Gastrocnemius medialis (tissue), 4 donors: ENCODE measurements at regions not wholly inside any gene's neighbourhood (a gene's known extent, or its start where the extent isn't known, plus 50 kb on each side); places are given as distances from the start of the nearest gene placed in this dataset.

ENCODE experiments used
- ATAC-seq, 2 donors: fragments of 150-250 bp; one replicate each; pipeline ENCODE4 v1.9.1; 2016
- DNase-seq, 2 donors: peaks; one replicate each; pipeline ENCODE4 v3.0.0-alpha.2; 2019
- H3K27ac ChIP-seq, 4 donors: fragments of 200-600 bp; sonication (generic); 1 replicate in 1 of 4; 2 replicates in 3 of 4; pipeline ENCODE4 v1.5.1; 2016 to 2018; ENCODE audit warnings: mild to moderate bottlenecking in 2 of 4, moderate library complexity in 1 of 4
- H3K27me3 ChIP-seq, 3 donors: fragments of 200-600 bp; sonication (generic) in 2 of 3; 1 replicate in 1 of 3; 2 replicates in 2 of 3; pipeline versions ENCODE4 v1.5.1 to v1.6.0; 2016 to 2019; ENCODE audit warnings: mild to moderate bottlenecking in 1 of 3, moderate library complexity in 1 of 3
- H3K36me3 ChIP-seq, 2 donors: fragments of 200-600 bp; sonication (generic) in 1 of 2; one replicate each; pipeline ENCODE4 v1.5.1; 2017 to 2018
- H3K4me1 ChIP-seq, 2 donors: fragments of 200-600 bp; sonication (generic) in 1 of 2; one replicate each; pipeline ENCODE4 v1.5.1; 2016 to 2017; ENCODE audit warnings: mild to moderate bottlenecking in 2 of 2
- H3K4me3 ChIP-seq, 4 donors: fragments of 200-600 bp; sonication (generic) in 3 of 4; 1 replicate in 1 of 4; 2 replicates in 3 of 4; pipeline ENCODE4 v1.5.1; 2016 to 2019; ENCODE audit warnings: mild to moderate bottlenecking in 2 of 4
- H3K9me3 ChIP-seq, 3 donors: fragments of 200-600 bp; sonication (generic) in 2 of 3; 1 replicate in 1 of 3; 2 replicates in 2 of 3; pipeline ENCODE4 v1.5.1; 2016 to 2019
- POLR2A ChIP-seq, 2 donors: fragments of 450-650 bp; IDR thresholded peaks; one replicate each; pipeline ENCODE4 v1.6.1; 2017; ENCODE audit warnings: antibody characterized with exemption in 2 of 2, mild to moderate bottlenecking in 2 of 2, moderate library complexity in 2 of 2
- in situ Hi-C, 4 donors: fragments of 200-750 bp; cut with MboI; loops; one replicate each; pipeline versions ENCODE4 v1.15.0 to v1.8.0; 2017; ENCODE audit warnings: low sequenced_read_pairs in 4 of 4
- intact Hi-C: fragments of 100-400 bp; cut with DNase I; formaldehyde crosslinking; loops from one replicate; pipeline ENCODE4 v1.15.1; 2023; ENCODE audit warnings: low total_unique reads
- TF ChIP-seq, protein P1 (sequence below), 5 experiments: fragments of 450-650 bp in 3 of 5; fragments of 200-600 bp in 2 of 5; sonication (generic) in 2 of 5; IDR thresholded peaks in 4 of 5; conservative IDR thresholded peaks in 1 of 5; 1 replicate in 4 of 5; 2 replicates in 1 of 5; pipeline ENCODE4 v1.5.1; 2016 to 2019; ENCODE audit warnings: antibody characterized with exemption in 5 of 5, mild to moderate bottlenecking in 3 of 5, moderate library complexity in 3 of 5

DNA sequence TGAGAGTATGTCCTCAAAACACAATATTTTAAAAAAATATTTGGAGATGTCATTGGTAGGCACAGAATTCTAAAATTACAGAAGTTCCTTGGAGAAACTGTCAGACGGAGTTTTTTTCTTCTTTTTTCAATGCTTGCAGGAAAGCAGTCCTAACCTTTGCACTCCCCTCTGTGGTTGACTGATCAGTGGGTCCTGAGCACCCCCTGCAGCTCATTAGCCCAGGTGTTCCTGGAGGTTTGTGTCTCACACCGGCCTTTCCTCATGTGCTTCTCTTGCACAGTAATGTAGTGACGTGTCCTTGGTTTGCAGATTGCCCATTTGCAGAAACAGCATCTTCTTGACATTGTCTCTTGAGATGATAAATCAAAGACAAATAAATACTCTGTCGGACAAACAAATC lies 513.0 kb downstream of the TMEM121 start:
- TF ChIP-seq POLR2A (IDR thresholded peaks at IDR 0.05) = no peak
- TF ChIP-seq, protein P1, sequence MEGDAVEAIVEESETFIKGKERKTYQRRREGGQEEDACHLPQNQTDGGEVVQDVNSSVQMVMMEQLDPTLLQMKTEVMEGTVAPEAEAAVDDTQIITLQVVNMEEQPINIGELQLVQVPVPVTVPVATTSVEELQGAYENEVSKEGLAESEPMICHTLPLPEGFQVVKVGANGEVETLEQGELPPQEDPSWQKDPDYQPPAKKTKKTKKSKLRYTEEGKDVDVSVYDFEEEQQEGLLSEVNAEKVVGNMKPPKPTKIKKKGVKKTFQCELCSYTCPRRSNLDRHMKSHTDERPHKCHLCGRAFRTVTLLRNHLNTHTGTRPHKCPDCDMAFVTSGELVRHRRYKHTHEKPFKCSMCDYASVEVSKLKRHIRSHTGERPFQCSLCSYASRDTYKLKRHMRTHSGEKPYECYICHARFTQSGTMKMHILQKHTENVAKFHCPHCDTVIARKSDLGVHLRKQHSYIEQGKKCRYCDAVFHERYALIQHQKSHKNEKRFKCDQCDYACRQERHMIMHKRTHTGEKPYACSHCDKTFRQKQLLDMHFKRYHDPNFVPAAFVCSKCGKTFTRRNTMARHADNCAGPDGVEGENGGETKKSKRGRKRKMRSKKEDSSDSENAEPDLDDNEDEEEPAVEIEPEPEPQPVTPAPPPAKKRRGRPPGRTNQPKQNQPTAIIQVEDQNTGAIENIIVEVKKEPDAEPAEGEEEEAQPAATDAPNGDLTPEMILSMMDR (IDR thresholded peaks at IDR 0.05 in 4 of 5, conservative IDR thresholded peaks at IDR 0.05 in 1 of 5) = no peak
- Histone ChIP-seq H3K4me1 (no peaks in the 10 kb centered on the region), H3K4me3 (no peak overlapping the region), H3K27ac (no peak overlapping the region), H3K9me3 (no peaks in the 10 kb centered on the region), H3K27me3 (peaks cover 0 to 7% (median 0%) of the 10 kb centered on the region in 3 donors), H3K36me3 (no peaks in the 10 kb centered on the region)
- ATAC-seq (no peak), DNase-seq (no peak)
- intact Hi-C loops = no loop called here
- in situ Hi-C loops = no loop called here

DNA sequence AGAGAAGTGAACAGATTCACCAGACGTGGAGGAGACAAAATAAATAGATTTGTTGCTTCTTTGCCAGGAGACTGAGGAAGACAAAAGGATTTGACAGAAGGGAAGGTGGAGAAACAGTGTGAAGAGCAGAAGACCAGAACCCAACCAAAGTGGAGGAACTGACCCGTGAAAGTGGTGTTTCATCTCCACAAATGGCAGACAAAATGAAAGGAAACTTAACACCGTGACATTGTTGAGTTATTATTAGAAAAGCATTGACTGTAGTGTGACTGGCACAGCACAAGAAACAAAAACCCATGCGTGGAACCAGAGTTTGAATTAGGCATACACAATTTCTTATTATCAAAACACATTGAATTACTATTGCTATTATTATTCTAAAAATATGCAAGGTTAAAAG lies 518.1 kb downstream of the TMEM121 start:
- Histone ChIP-seq H3K27ac (no peak overlapping the region), H3K4me3 (no peak overlapping the region), H3K9me3 (no peaks in the 10 kb centered on the region), H3K4me1 (no peaks in the 10 kb centered on the region), H3K36me3 (no peaks in the 10 kb centered on the region), H3K27me3 (no peaks in the 10 kb centered on the region)
- intact Hi-C loops = no loop called here
- in situ Hi-C loops = no loop called here
- ATAC-seq (peak in 1 of 2 donors; percentile 18), DNase-seq (no peak)
- TF ChIP-seq, protein P1 (IDR thresholded peaks at IDR 0.05 in 4 of 5, conservative IDR thresholded peaks at IDR 0.05 in 1 of 5) = no peak
- no peak for TF ChIP-seq POLR2A (IDR thresholded peaks at IDR 0.05)

DNA sequence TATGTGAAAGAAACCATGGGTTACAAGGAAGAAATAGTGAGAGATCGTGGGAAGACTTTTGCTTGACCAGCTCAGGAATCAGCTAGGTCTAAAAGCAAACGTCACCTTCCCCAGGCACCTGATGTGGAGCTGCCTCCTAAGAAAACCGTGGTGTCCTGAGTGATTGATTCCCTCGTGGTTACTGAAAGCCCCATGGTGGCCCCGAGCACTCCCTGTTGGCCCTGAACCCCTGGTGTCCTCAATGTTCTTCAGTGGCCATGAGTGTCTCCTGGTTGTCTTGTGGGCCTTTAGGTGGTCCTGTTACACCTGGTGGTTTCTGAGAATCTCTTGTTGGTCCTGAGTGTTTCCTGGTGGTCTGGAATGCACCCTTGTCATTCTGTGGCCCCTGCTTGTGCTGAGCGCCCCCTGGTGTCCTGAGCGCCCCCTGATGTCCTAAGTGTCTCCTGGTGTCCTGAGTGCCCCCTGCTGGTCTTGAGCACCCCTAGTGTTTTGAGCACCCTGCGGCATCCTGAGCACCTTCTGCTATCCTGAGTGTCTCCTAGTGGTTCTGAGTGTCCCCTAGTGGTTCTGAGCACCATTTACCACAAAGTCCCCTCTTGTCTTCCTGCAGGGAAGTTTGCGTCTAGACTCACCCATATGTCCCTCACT lies 518.7 kb downstream of the TMEM121 start:
- Histone ChIP-seq H3K27ac (no peak overlapping the region), H3K4me3 (no peak overlapping the region), H3K4me1 (no peaks in the 10 kb centered on the region), H3K27me3 (no peaks in the 10 kb centered on the region), H3K9me3 (no peaks in the 10 kb centered on the region), H3K36me3 (no peaks in the 10 kb centered on the region)
- ATAC-seq = no peak
- no peak for TF ChIP-seq POLR2A (IDR thresholded peaks at IDR 0.05)
- TF ChIP-seq, protein P1 (IDR thresholded peaks at IDR 0.05 in 4 of 5, conservative IDR thresholded peaks at IDR 0.05 in 1 of 5) = no peak
- no peak for DNase-seq
- intact Hi-C loops (no loop called here), in situ Hi-C loops (no loop called here)

DNA sequence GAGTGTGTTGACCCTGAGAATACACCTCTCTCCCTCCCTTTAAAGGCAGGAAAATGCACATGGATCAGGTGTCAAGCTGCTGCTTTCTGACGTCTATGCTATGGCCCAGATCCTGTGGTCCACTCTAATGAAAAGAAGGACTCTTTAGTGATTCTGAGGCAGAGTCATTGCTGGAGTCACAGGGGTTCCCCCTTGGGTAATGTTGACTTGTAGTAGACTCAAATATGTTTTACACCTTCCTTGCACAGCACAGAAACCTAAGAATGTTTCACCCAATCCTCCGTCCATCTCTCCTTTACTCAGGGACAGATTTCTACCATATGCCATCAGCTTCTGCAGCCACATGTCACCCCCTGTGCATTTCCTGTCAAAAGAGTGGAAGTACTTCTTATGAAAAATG lies 525.4 kb downstream of the TMEM121 start:
- TF ChIP-seq, protein P1 (IDR thresholded peaks at IDR 0.05 in 4 of 5, conservative IDR thresholded peaks at IDR 0.05 in 1 of 5) = no peak
- TF ChIP-seq POLR2A (IDR thresholded peaks at IDR 0.05) = no peak
- Histone ChIP-seq H3K4me3 (no peak overlapping the region), H3K36me3 (no peaks in the 10 kb centered on the region), H3K27ac (no peak overlapping the region), H3K27me3 (no peaks in the 10 kb centered on the region), H3K4me1 (no peaks in the 10 kb centered on the region), H3K9me3 (no peaks in the 10 kb centered on the region)
- in situ Hi-C loops (no loop called here), intact Hi-C loops (no loop called here)
- ATAC-seq (no peak), DNase-seq (no peak)

DNA sequence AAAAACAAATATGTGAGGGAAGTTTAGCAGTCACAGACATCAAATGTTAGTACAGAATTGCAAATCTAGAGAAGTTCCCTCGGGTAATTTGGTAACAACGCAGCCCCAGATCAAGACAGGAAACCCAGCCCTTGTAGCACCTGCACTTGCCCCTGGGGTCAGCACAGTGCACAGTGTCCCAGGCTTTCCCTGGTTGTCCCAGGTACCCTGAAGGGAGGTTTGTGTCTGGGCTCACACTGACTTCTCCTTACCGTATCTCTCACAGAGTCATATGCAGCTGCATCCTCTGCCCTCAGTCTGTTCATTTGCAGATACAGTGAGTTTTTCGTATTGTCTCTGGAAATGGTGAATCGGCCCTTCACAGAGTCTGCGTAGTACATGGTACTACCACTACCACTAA lies 528.9 kb downstream of the TMEM121 start:
- TF ChIP-seq, protein P1 (IDR thresholded peaks at IDR 0.05 in 4 of 5, conservative IDR thresholded peaks at IDR 0.05 in 1 of 5) = no peak
- no peak for TF ChIP-seq POLR2A (IDR thresholded peaks at IDR 0.05)
- H3K27ac ChIP-seq = no peak overlapping the region
- no peaks in the 10 kb centered on the region for H3K27me3 ChIP-seq

More for the DNA sequence above, 528.9 kb downstream of the TMEM121 start:
- DNase-seq (no peak), ATAC-seq (no peak)
- H3K4me1 ChIP-seq = no peaks in the 10 kb centered on the region
- in situ Hi-C loops (no loop called here), intact Hi-C loops (no loop called here)
- no peak overlapping the region for H3K4me3 ChIP-seq
- no peaks in the 10 kb centered on the region for H3K9me3 ChIP-seq
- H3K36me3 ChIP-seq = no peaks in the 10 kb centered on the region
